Vagina (tissue), 2 donors: ENCODE measurements at regions not wholly inside any gene's neighbourhood (a gene's known extent, or its start where the extent isn't known, plus 50 kb on each side); places are given as distances from the start of the nearest gene placed in this dataset.

Source experiments
- CTCF ChIP-seq, 3 experiments: fragments of 450-650 bp in 2 of 3; fragments of 200-600 bp in 1 of 3; sonication (generic) in 1 of 3; IDR thresholded peaks; one replicate each; pipeline ENCODE4 v1.5.1; 2017 to 2019; ENCODE audit warnings: antibody characterized with exemption in 3 of 3, mild to moderate bottlenecking in 2 of 3, moderate library complexity in 2 of 3
- POLR2AphosphoS5 ChIP-seq, 2 donors: sonication (generic); formaldehyde crosslinking; IDR thresholded peaks; one replicate each; pipeline ENCODE4 v1.9.0; 2017; ENCODE audit warnings: antibody characterized with exemption in 2 of 2, mild to moderate bottlenecking in 2 of 2, low read depth in 1 of 2; ENCODE audit not compliant: insufficient read depth in 1 of 2

- TF ChIP-seq POLR2AphosphoS5 (IDR thresholded peaks at IDR 0.05; ENCODE audit: insufficient read depth in 1 of 2, low read depth in 1 of 2) (no peak), CTCF (IDR thresholded peaks at IDR 0.05) (no peak)
These were observed 306.8 kb upstream of the CCL2 start for GRCh38 chr17:33948309-33948708.
